ENCODE measurements at regions not wholly inside any gene's neighbourhood (a gene's known extent, or its start where the extent isn't known, plus 50 kb on each side); places are given as distances from the start of the nearest gene placed in this dataset.
A peak's percentile ranks its signal among the peaks of the same experiment; 100 is the strongest.
"Not testable (repeated sequence)": the region's sequence is repeated elsewhere in the genome, so short reads cannot be mapped to it uniquely, and the experiment has no call there.

- DNase-seq = no peak
Measured at GRCh38 chr1:99501871-99502270, 144.0 kb upstream of the PALMD start.

GRCh38 chr1:99502400-99502799 lies 143.5 kb upstream of the PALMD start:
- DNase-seq = no peak

GRCh38 chr1:99503276-99503747 lies 142.6 kb upstream of the PALMD start:
- no peak for DNase-seq

- DNase-seq = no peak
Measured at GRCh38 chr1:99504287-99504686, 141.6 kb upstream of the PALMD start.

GRCh38 chr1:99506631-99507030 lies 139.3 kb upstream of the PALMD start:
- DNase-seq = no peak

- not testable (repeated sequence) for DNase-seq
Measured at GRCh38 chr1:99507446-99507845, 138.5 kb upstream of the PALMD start.

GRCh38 chr1:99507906-99508732 lies 137.8 kb upstream of the PALMD start:
- no peak for DNase-seq

- not testable (repeated sequence) for DNase-seq
Measured at GRCh38 chr1:99508733-99509445, 137.0 kb upstream of the PALMD start.

GRCh38 chr1:99514823-99515552 lies 130.9 kb upstream of the PALMD start:
- not testable (repeated sequence) for DNase-seq

GRCh38 chr1:99516141-99516540 lies 129.8 kb upstream of the PALMD start:
- no peak for DNase-seq

GRCh38 chr1:99520121-99520520 lies 125.8 kb upstream of the PALMD start:
- no peak for DNase-seq

- DNase-seq = no peak
Measured at GRCh38 chr1:99525331-99525730, 120.6 kb upstream of the PALMD start.

GRCh38 chr1:99527078-99527477 lies 118.8 kb upstream of the PALMD start:
- no peak for DNase-seq

GRCh38 chr1:99527545-99527944 lies 118.4 kb upstream of the PALMD start:
- DNase-seq = no peak

- DNase-seq = no peak
Measured at GRCh38 chr1:99529002-99529401, 116.9 kb upstream of the PALMD start.

- DNase-seq = no peak
Measured at GRCh38 chr1:99531578-99532275, 114.2 kb upstream of the PALMD start.

GRCh38 chr1:99532276-99532580 lies 113.7 kb upstream of the PALMD start:
- DNase-seq = no peak

GRCh38 chr1:99533909-99534637 lies 111.8 kb upstream of the PALMD start:
- DNase-seq = no peak

- DNase-seq = peak; percentile 67
Measured at GRCh38 chr1:99534638-99534930, 111.3 kb upstream of the PALMD start.

- DNase-seq = no peak
Measured at GRCh38 chr1:99535470-99536164, 110.3 kb upstream of the PALMD start.

All from renal pelvis (tissue), 1 donor.